OCI-LY1 (cell line): ENCODE measurements at regions not wholly inside any gene's neighbourhood (a gene's known extent, or its start where the extent isn't known, plus 50 kb on each side); places are given as distances from the start of the nearest gene placed in this dataset.

ENCODE experiments used
- H2AFZ ChIP-seq: fragments of 200-600 bp; sonication (generic), shearing (Covaris generic); 2 replicates; pipeline ENCODE4 v1.6.0; 2014; ENCODE audit warnings: antibody characterized with exemption, mild to moderate bottlenecking, low read length
- H3F3A ChIP-seq: fragments of 200-600 bp; sonication (generic), shearing (Covaris generic); 2 replicates; pipeline ENCODE4 v1.6.0; 2014; ENCODE audit warnings: mild to moderate bottlenecking, antibody characterized with exemption, low read length, moderate library complexity; ENCODE audit not compliant: insufficient read depth
- H3K27ac ChIP-seq: fragments of 200-600 bp; sonication (generic); 2 replicates; pipeline ENCODE4 v1.5.1; 2014; ENCODE audit warnings: low read length, mixed run types, mild to moderate bottlenecking, low read depth; ENCODE audit not compliant: poor library complexity, severe bottlenecking
- H3K27me3 ChIP-seq: fragments of 200-600 bp; sonication (generic); 2 replicates; pipeline ENCODE4 v1.6.0; 2014; ENCODE audit warnings: antibody characterized with exemption, mild to moderate bottlenecking, low read length, moderate library complexity; ENCODE audit not compliant: insufficient read depth
- H3K36me3 ChIP-seq: fragments of 200-600 bp; sonication (generic); 2 replicates; pipeline ENCODE4 v1.6.1; 2014; ENCODE audit warnings: mild to moderate bottlenecking, antibody characterized with exemption, low read length, moderate library complexity, mixed read lengths; ENCODE audit not compliant: insufficient read depth
- H3K4me1 ChIP-seq: fragments of 200-600 bp; sonication (generic); 2 replicates; pipeline ENCODE4 v1.5.1; 2014; ENCODE audit warnings: mild to moderate bottlenecking, low read length, moderate library complexity; ENCODE audit not compliant: insufficient read depth, severe bottlenecking
- H3K4me2 ChIP-seq: fragments of 200-600 bp; sonication (generic), shearing (Covaris generic); 2 replicates; pipeline ENCODE4 v1.6.1; 2014; ENCODE audit warnings: low read length
- H3K4me3 ChIP-seq: fragments of 200-600 bp; sonication (generic); 2 replicates; pipeline ENCODE4 v1.5.1; 2014; ENCODE audit warnings: low read length, low read depth, mild to moderate bottlenecking, mixed read lengths; ENCODE audit not compliant: poor library complexity, severe bottlenecking
- H3K79me2 ChIP-seq: fragments of 200-600 bp; shearing (Covaris generic); 2 replicates; pipeline ENCODE4 v1.6.1; 2016; ENCODE audit warnings: mixed run types, low read length, mixed read lengths; ENCODE audit not compliant: insufficient read depth
- H3K9ac ChIP-seq: fragments of 200-600 bp; sonication (generic), shearing (Covaris generic); 2 replicates; pipeline ENCODE4 v1.6.1; 2014; ENCODE audit warnings: mild to moderate bottlenecking, low read length, mixed read lengths
- H3K9me2 ChIP-seq: fragments of 200-600 bp; sonication (generic), shearing (Covaris generic); 2 replicates; pipeline ENCODE4 v1.6.1; 2014; ENCODE audit warnings: low read depth, mild to moderate bottlenecking, low read length, mixed read lengths
- H3K9me3 ChIP-seq: fragments of 200-600 bp; shearing (Covaris generic); 2 replicates; pipeline ENCODE4 v1.6.1; 2014; ENCODE audit warnings: low read length, mixed read lengths
- H4K20me1 ChIP-seq: fragments of 200-600 bp; sonication (generic), shearing (Covaris generic); 2 replicates; pipeline ENCODE4 v1.6.0; 2016; ENCODE audit warnings: mild to moderate bottlenecking, low read length; ENCODE audit not compliant: insufficient read depth
- CTCF ChIP-seq: fragments of 200-600 bp; sonication (generic), shearing (Covaris generic); IDR thresholded peaks from 2 replicates; pipeline ENCODE4 v1.5.1; 2017; ENCODE audit warnings: mild to moderate bottlenecking, antibody characterized with exemption, low read length, moderate library complexity, mixed read lengths
- EZH2 ChIP-seq: fragments of 200-600 bp; sonication (generic), shearing (Covaris generic); IDR thresholded peaks from 2 replicates; pipeline ENCODE4 v1.8.0; 2017; ENCODE audit warnings: borderline replicate concordance, mixed run types, mild to moderate bottlenecking, antibody characterized with exemption, low read length, moderate library complexity, mixed read lengths

DNA sequence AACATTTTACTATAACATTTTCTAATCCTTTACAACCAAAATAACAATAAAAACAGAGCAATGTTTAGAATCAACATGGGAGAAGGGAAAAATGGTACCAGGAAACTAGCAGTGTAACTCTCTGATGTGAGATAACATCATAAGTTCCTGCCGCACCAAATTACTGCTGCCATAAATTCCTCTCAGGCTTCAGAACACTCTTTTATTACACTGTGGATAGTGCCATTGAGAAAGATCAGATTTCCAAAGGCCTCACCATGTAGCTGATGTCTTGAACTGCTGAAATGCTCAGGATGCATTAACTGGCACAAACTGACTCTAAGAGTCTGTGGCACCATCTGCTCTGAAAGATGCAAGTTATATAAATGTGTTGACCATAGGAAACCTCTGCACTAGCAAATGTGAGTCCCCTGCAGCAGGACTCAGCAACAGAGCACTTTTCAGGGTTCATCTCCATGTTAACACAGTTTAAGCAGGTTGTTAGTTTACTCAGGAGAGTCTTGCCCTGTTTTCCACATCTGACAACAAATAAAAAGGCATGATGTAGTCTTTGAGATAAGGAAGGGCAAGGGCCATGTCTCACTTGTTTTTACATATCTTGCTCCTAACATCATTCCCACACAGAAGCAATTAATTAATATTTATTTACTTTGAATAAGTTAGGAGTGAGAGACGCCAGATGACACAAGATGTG, 218.1 kb downstream of the CETN3 start:
- Histone ChIP-seq H3K9ac (no peak overlapping the region), H3F3A (no peaks in the 10 kb centered on the region), H3K27me3 (no peaks in the 10 kb centered on the region), H2AFZ (no peak overlapping the region), H3K4me3 (no peak overlapping the region), H3K27ac (no peak overlapping the region), H3K9me3 (no peaks in the 10 kb centered on the region), H4K20me1 (no peaks in the 10 kb centered on the region), H3K36me3 (no peaks in the 10 kb centered on the region), H3K4me1 (no peaks in the 10 kb centered on the region), H3K79me2 (no peaks in the 10 kb centered on the region), H3K4me2 (no peak overlapping the region), H3K9me2 (no peaks in the 10 kb centered on the region)
- TF ChIP-seq EZH2 (no peak), CTCF (no peak)

GRCh38 chr5:90185897-90186468, 223.6 kb downstream of the CETN3 start:
- no peak overlapping the region for H3K9ac ChIP-seq
- H3K27ac ChIP-seq, result no peak overlapping the region
- H3K9me2 ChIP-seq, result no peaks in the 10 kb centered on the region
- H4K20me1 ChIP-seq, result no peaks in the 10 kb centered on the region
- H3K4me3 ChIP-seq, result no peak overlapping the region
- H3K27me3 ChIP-seq, result no peaks in the 10 kb centered on the region
- H3F3A ChIP-seq, result no peaks in the 10 kb centered on the region
- H3K4me2 ChIP-seq, result no peak overlapping the region
- H3K36me3 ChIP-seq, result no peaks in the 10 kb centered on the region
- no peak overlapping the region for H2AFZ ChIP-seq
- H3K9me3 ChIP-seq, result no peaks in the 10 kb centered on the region
- H3K79me2 ChIP-seq, result no peaks in the 10 kb centered on the region
- no peak for TF ChIP-seq EZH2
- no peak for TF ChIP-seq CTCF
- H3K4me1 ChIP-seq, result no peaks in the 10 kb centered on the region

DNA sequence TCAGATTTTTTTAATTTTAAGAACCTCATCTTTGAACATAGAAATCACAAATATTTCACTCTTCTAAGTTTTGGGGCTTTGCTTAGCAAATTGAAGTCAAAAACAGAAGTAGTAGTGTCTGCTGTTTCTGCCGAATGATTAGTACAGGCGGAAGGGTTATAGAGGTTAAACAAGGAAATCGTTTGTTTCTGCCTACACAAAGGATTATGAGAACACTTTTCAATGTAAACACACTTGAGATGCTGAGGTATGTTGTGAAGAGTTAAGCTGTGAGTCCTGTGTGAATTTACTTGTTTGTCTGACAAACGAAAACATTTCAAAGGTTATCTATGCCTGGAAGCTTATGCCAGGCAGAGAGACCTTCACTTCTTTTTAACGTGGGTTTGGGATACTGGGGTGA, 224.8 kb downstream of the CETN3 start:
- Histone ChIP-seq H3K9me3 (no peaks in the 10 kb centered on the region), H4K20me1 (no peaks in the 10 kb centered on the region), H3K4me3 (no peak overlapping the region), H3K4me2 (no peak overlapping the region), H3K79me2 (no peaks in the 10 kb centered on the region), H3K27me3 (no peaks in the 10 kb centered on the region), H3K9me2 (no peaks in the 10 kb centered on the region), H3K4me1 (no peaks in the 10 kb centered on the region), H3K9ac (no peak overlapping the region), H2AFZ (no peak overlapping the region), H3K27ac (no peak overlapping the region), H3K36me3 (no peaks in the 10 kb centered on the region), H3F3A (no peaks in the 10 kb centered on the region)
- TF ChIP-seq EZH2 (no peak), CTCF (no peak)
